ENCODE measurements at regions not wholly inside any gene's neighbourhood (a gene's known extent, or its start where the extent isn't known, plus 50 kb on each side); places are given as distances from the start of the nearest gene placed in this dataset.

GRCh38 chr10:128814024-128814423, 653.0 kb upstream of the MGMT start:
- no peak for DNase-seq (ENCODE audit: low spot score)

GRCh38 chr10:128814782-128815181, 652.3 kb upstream of the MGMT start:
- DNase-seq (ENCODE audit: low spot score) = no peak

- no peak for DNase-seq (ENCODE audit: low spot score)
Measured at GRCh38 chr10:128816726-128817125, 650.3 kb upstream of the MGMT start.

DNA sequence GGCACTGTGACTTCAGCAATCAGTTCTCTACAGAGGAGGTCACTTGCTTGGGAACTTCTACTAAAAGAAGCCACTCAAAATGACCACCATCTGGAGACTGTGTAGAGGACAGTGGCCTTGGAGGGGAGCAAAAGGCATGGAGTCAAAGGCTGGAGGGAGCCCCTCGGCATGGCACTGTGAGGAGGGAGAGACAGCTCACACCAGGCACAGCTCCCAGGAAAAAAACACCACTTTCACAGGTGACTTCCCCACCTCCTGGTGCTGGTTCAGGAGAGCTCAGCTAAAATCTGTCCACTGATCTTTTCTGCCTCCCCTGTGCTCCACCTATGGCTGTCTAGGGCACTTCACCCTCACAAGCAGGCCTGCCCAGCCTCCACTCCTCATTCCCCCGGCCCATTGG, 649.4 kb upstream of the MGMT start:
- DNase-seq (ENCODE audit: low spot score) = no peak

- DNase-seq (ENCODE audit: low spot score) = no peak
Measured at GRCh38 chr10:128820663-128821062, 646.4 kb upstream of the MGMT start.

- DNase-seq (ENCODE audit: low spot score) = no peak
Measured at GRCh38 chr10:128823201-128823600, 643.8 kb upstream of the MGMT start.

GRCh38 chr10:128825626-128826025, 641.4 kb upstream of the MGMT start:
- DNase-seq (ENCODE audit: low spot score) = no peak

DNA sequence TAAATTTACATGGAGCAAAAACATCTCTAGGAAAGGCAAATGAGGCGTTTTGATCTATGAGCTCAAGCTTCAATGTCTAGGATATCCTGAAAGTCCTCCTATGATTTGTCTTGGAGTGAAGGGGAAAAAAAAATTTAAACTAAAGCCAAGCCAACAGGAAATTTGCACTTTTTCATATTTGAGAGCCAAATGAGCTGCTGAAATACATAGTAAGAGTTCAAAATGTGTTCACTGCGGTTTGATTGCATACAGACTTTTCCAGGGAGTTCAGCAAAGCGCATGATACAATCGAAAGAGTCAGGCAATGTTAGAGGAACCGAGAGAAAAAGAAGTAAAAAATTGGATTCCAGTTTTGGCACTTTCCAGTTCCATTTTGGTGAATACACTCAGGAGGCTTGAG, 633.4 kb upstream of the MGMT start:
- DNase-seq (ENCODE audit: low spot score) = no peak

- no peak for DNase-seq (ENCODE audit: low spot score)
Measured at GRCh38 chr10:128835361-128835760, 631.7 kb upstream of the MGMT start.

- DNase-seq (ENCODE audit: low spot score) = no peak
Measured at GRCh38 chr10:128837478-128837877, 629.6 kb upstream of the MGMT start.

- no peak for DNase-seq (ENCODE audit: low spot score)
Measured at GRCh38 chr10:128839134-128839533, 627.9 kb upstream of the MGMT start.

- no peak for DNase-seq (ENCODE audit: low spot score)
Measured at GRCh38 chr10:128839701-128840100, 627.3 kb upstream of the MGMT start.

GRCh38 chr10:128843972-128844371, 623.1 kb upstream of the MGMT start:
- no peak for DNase-seq (ENCODE audit: low spot score)

DNA sequence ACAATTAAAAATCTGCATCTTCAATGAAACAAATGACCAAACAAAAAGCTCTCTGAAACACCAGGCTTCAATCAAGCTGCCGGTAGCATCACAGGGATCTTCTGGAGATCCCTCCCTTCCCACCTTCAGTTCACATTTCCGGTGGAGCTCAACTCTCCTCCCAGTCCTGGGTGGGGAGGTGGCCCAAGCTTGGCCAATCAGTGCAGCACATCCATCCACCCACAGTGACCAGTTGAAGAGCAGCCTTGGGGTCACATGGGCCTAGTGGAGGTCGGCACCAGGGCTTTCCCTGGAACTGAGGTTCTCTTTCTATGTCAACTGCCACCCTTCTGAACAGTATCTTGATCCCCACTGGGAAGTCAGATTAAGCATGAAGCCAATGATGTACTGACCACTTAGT, 620.1 kb upstream of the MGMT start:
- no peak for DNase-seq (ENCODE audit: low spot score)

- no peak for DNase-seq (ENCODE audit: low spot score)
Measured at GRCh38 chr10:128848810-128849209, 618.2 kb upstream of the MGMT start.

DNA sequence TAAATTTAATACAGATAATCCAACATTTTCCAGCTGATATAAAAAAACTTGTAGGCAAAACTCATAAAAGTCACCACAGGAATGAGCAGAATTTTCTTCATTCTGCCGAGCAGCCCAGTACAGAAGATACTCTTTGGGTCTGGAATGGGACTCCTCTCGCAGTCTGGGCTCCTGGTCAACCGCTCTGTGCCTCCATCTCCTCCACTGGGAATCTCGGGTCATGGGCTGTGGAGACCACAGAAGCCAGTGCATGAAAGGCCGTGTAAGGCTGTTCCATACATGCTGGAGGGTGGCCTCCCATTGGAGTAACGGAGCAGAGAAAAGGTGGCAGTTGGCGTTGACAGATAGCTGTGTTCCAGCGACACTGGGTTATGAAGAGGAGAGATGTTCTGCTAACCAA, 616.4 kb upstream of the MGMT start:
- DNase-seq (ENCODE audit: low spot score) = no peak

DNA sequence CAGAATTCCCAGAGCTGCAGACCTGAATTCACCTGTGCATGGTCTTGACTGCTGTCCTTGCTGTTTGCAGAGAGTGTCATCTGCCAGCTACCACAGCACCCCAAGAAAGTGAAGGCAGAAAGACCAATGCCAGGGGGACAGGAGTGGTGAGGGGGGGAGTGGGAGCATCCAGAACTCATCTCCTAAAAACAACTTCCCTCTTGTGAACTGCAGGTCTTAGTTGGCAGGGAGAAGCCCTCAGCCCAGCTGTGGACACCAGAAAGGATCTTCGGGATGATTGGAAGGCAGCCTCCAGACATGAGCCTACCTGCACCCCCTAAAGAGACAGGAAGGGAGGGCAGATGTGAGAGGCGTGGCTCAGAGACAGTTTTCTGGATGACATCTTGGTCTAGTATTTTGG, 615.8 kb upstream of the MGMT start:
- DNase-seq (ENCODE audit: low spot score) = no peak

DNA sequence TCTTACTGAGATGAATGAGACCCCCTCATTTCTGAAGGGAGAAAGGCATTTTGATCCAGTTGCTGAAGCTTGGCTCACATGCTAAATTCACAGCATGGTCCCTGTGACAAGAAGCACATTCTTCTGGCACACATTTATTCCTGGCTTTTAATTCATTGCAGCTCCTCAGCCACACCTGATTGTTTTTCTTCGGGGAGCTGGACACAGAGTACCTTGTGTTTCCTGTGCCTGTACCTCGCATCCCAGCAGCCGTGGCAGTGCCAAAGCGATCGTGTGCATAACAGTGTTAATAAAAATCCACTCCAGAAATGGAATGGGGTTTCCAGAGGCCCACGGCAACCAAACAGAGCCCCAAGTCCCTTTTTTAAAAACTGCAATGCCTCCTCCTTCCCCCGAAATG, 615.3 kb upstream of the MGMT start:
- no peak for DNase-seq (ENCODE audit: low spot score)

DNA sequence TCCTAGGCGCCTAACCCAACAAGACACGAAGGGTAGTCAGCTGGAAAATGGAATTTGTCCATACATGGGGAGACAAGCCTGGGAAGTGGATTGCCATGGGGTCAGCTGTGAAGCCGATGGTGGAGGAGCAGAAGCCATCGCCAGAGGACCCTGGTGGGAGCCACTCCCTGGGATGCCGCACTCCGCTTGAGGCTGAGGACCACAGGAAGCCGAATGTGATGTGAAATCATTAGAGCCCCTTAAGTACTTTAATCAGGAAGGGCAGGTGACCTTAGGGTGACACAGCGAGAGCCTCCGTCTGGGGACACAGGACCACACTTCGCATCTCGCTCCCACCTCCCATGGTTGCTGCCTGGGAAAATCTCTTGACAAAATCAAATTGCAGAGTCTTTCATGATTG, 614.6 kb upstream of the MGMT start:
- no peak for DNase-seq (ENCODE audit: low spot score)

- no peak for DNase-seq (ENCODE audit: low spot score)
Measured at GRCh38 chr10:128852902-128853301, 614.1 kb upstream of the MGMT start.

GRCh38 chr10:128853537-128853936, 613.5 kb upstream of the MGMT start:
- no peak for DNase-seq (ENCODE audit: low spot score)

DNA sequence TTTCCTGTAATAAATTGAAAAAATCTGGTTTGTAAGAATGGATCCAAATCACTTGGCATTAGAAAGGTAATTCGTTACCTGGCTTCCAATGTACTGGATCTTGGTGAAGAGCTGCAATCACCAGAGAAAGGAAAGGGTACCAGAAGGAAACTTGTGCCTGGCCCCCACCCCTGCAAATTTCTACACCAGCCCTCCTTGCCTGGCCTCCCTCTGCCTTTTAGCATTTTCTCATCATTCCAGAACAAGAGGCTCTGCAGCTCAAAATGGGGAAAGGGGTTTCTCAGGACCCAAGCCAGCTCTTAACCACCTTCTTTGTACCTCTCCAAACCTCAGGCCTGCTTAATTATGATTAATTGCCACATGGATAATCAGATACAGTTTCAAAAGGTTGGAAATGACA, 612.8 kb upstream of the MGMT start:
- DNase-seq (ENCODE audit: low spot score) = no peak

DNA sequence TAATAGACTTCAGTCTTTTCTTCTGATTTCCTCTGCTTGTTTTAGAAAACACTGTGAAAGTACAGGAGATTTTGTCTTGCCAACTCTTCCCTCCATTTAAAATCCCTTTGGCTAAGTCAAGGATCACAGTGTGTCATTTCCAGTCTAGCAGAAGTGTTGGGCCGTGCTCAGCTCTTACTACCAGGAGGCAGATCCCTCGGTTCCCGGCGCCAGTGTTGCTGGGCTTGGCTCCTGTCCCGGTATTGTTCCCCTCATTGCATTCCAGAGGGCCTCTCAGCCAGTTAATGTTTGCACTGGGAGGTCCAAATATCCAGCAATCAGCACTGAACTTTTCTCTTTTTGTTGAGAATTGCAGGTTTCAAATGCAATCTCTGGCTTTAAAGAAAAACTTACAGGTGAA, 612.1 kb upstream of the MGMT start:
- DNase-seq (ENCODE audit: low spot score) = no peak

- no peak for DNase-seq (ENCODE audit: low spot score)
Measured at GRCh38 chr10:128855618-128856428, 611.2 kb upstream of the MGMT start.
